ENCODE measurements at regions not wholly inside any gene's neighbourhood (a gene's known extent, or its start where the extent isn't known, plus 50 kb on each side); places are given as distances from the start of the nearest gene placed in this dataset.

- FAIRE-seq: no peak
- Histone ChIP-seq H2BK15ac (ENCODE audit: low read length) (no peak overlapping the region), H3K27me3 (replicated peaks in 1 of 4; ENCODE audit: control insufficient read depth in 3 of 4, extremely low read depth in 1 of 4, insufficient read depth in 3 of 4, low read length in 3 of 4) (no peaks in the 10 kb centered on the region), H3K36me3 (ENCODE audit: control insufficient read depth in 2 of 4, insufficient read depth in 4 of 4, low read length in 3 of 4) (no peaks in the 10 kb centered on the region), H3K18ac (ENCODE audit: extremely low read depth, low read length) (no peak overlapping the region), H3K4ac (replicated peaks; ENCODE audit: insufficient read length, low read depth, low read length) (no peak overlapping the region), H3K79me2 (ENCODE audit: control insufficient read depth in 1 of 2, insufficient read depth in 2 of 2, low read length in 2 of 2) (no peaks in the 10 kb centered on the region), H2BK5ac (ENCODE audit: low read depth, low read length) (no peak overlapping the region), H3K4me3 (ENCODE audit: extremely low read depth in 1 of 4, insufficient read depth in 2 of 4, low read depth in 3 of 4, low read length in 4 of 4) (no peak overlapping the region), H3K27ac (ENCODE audit: low read depth, low read length) (no peak overlapping the region), H4K20me1 (replicated peaks in 1 of 2; ENCODE audit: control insufficient read depth in 1 of 2, insufficient read depth in 2 of 2, low read length in 2 of 2) (no peaks in the 10 kb centered on the region), H3K9me3 (ENCODE audit: insufficient read depth in 2 of 2, low read depth in 1 of 2, low read length in 1 of 2) (no peaks in the 10 kb centered on the region), H3K23ac (ENCODE audit: insufficient read length) (no peak overlapping the region), H3K4me2 (ENCODE audit: insufficient read depth in 1 of 2, low read depth in 2 of 2, low read length in 2 of 2) (no peak overlapping the region), H4K91ac (replicated peaks; ENCODE audit: insufficient read length, low read length) (no peak overlapping the region), H2AFZ (ENCODE audit: low read length) (no peak overlapping the region), H4K5ac (ENCODE audit: insufficient read length, low read depth, low read length) (no peak overlapping the region), H3K23me2 (ENCODE audit: low read depth, low read length) (no peaks in the 10 kb centered on the region), H3K14ac (ENCODE audit: insufficient read length) (no peak overlapping the region), H3K79me1 (ENCODE audit: low read depth, low read length) (no peaks in the 10 kb centered on the region), H3K4me1 (replicated peaks in 1 of 4; ENCODE audit: control insufficient read depth in 3 of 4, insufficient read depth in 4 of 4, low read length in 3 of 4) (no peaks in the 10 kb centered on the region), H2AK5ac (ENCODE audit: low read depth, low read length) (no peak overlapping the region), H4K8ac (ENCODE audit: extremely low read depth, insufficient read depth, low read length) (no peak overlapping the region), H3K56ac (replicated peaks; ENCODE audit: insufficient read length, low read depth, low read length) (no peak overlapping the region), H2BK12ac (ENCODE audit: low read depth, low read length) (no peak overlapping the region), H2BK20ac (ENCODE audit: low read length) (no peak overlapping the region), H3K9ac (replicated peaks in 1 of 4; ENCODE audit: extremely low read depth in 1 of 4, low read depth in 3 of 4, low read length in 3 of 4) (no peak overlapping the region), H2BK120ac (replicated peaks; ENCODE audit: low read depth, low read length) (no peak overlapping the region)
- TF ChIP-seq EZH2 (IDR thresholded peaks at IDR 0.05; ENCODE audit: low read depth, low read length, severe bottlenecking) (no peak), CBX5 (IDR thresholded peaks at IDR 0.05; ENCODE audit: low read depth, low read length) (no peak)
- POLR2A ChIA-PET (ENCODE audit: partially characterized antibody): no interaction called here
- CTCF ChIA-PET (ENCODE audit: partially characterized antibody): no interaction called here
- no peak for DNase-seq (ENCODE audit: low read depth in 1 of 2, low spot score in 2 of 2)
Measured at GRCh38 chr9:99628285-99628684, 193.4 kb upstream of the NR4A3 start.
